Tibial nerve (tissue), 4 donors: ENCODE measurements at regions not wholly inside any gene's neighbourhood (a gene's known extent, or its start where the extent isn't known, plus 50 kb on each side); places are given as distances from the start of the nearest gene placed in this dataset.

Source experiments
- EP300 ChIP-seq, 2 donors: sonication (generic); formaldehyde crosslinking; IDR thresholded peaks; one replicate each; pipeline ENCODE4 v1.6.1; 2017; ENCODE audit warnings: antibody characterized with exemption in 2 of 2, mild to moderate bottlenecking in 1 of 2
- POLR2A ChIP-seq, 2 donors: fragments of 450-650 bp; IDR thresholded peaks; one replicate each; pipeline ENCODE4 v1.6.1; 2017; ENCODE audit warnings: antibody characterized with exemption in 2 of 2, mild to moderate bottlenecking in 2 of 2, moderate library complexity in 2 of 2
- TF ChIP-seq, protein P1 (sequence below), 5 experiments: fragments of 200-600 bp in 3 of 5; fragments of 450-650 bp in 2 of 5; sonication (generic) in 3 of 5; IDR thresholded peaks; one replicate each; pipeline ENCODE4 v1.5.1; 2016 to 2019; ENCODE audit warnings: antibody characterized with exemption in 5 of 5, mild to moderate bottlenecking in 3 of 5, moderate library complexity in 2 of 5

DNA sequence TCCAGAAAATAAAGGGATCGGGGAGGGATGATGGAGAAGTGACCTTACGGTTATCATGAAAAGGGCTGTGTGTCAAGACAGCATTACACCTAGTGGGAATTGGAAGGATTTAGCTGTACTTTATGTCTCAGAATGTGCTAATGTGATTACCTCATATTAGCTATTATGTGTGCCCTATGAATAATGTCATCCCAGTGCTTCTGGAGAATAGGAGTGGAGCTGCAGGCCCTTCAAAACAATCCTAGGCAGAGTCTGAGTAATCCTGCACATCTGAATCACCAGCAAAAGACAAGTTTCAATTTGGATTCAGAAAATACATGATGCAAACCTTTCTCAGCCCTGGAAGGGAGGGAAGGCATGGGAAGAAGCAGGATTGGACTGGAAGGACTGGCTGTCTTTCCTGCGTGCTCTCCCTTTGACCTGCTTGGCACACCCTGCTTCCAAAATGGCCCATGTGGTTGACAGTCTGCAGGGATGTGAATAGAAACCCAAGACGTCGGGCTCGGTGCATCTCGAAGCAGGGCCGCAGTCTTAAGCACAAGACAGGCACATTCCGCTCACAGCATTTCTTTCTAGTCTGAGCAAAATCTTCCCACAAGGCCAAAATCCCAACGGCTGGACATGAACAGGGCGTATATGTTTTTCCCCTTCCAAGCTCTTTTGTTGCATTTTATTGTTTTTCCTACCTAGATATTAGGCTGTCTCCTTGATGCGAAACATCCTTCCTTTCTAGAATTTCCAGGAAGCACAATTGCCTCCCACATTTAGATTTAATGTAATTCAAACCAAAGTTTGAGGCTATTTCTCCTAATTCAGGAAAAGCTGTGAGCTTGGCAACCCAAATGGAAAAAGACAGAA is 54.3 kb upstream of the TARBP1 start:
- TF ChIP-seq, protein P1, sequence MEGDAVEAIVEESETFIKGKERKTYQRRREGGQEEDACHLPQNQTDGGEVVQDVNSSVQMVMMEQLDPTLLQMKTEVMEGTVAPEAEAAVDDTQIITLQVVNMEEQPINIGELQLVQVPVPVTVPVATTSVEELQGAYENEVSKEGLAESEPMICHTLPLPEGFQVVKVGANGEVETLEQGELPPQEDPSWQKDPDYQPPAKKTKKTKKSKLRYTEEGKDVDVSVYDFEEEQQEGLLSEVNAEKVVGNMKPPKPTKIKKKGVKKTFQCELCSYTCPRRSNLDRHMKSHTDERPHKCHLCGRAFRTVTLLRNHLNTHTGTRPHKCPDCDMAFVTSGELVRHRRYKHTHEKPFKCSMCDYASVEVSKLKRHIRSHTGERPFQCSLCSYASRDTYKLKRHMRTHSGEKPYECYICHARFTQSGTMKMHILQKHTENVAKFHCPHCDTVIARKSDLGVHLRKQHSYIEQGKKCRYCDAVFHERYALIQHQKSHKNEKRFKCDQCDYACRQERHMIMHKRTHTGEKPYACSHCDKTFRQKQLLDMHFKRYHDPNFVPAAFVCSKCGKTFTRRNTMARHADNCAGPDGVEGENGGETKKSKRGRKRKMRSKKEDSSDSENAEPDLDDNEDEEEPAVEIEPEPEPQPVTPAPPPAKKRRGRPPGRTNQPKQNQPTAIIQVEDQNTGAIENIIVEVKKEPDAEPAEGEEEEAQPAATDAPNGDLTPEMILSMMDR (IDR thresholded peaks at IDR 0.05) = no peak
- TF ChIP-seq POLR2A (IDR thresholded peaks at IDR 0.05) (no peak), EP300 (IDR thresholded peaks at IDR 0.05) (peak in 1 of 2 donors; percentile 4)
